Gastrocnemius medialis (tissue), 4 donors: ENCODE measurements at regions not wholly inside any gene's neighbourhood (a gene's known extent, or its start where the extent isn't known, plus 50 kb on each side); places are given as distances from the start of the nearest gene placed in this dataset.

Experiments
- CTCF ChIP-seq, 5 experiments: fragments of 450-650 bp in 3 of 5; fragments of 200-600 bp in 2 of 5; sonication (generic) in 2 of 5; IDR thresholded peaks in 4 of 5; conservative IDR thresholded peaks in 1 of 5; 1 replicate in 4 of 5; 2 replicates in 1 of 5; pipeline ENCODE4 v1.5.1; 2016 to 2019; ENCODE audit warnings: antibody characterized with exemption in 5 of 5, mild to moderate bottlenecking in 3 of 5, moderate library complexity in 3 of 5
- POLR2A ChIP-seq, 2 donors: fragments of 450-650 bp; IDR thresholded peaks; one replicate each; pipeline ENCODE4 v1.6.1; 2017; ENCODE audit warnings: antibody characterized with exemption in 2 of 2, mild to moderate bottlenecking in 2 of 2, moderate library complexity in 2 of 2

DNA sequence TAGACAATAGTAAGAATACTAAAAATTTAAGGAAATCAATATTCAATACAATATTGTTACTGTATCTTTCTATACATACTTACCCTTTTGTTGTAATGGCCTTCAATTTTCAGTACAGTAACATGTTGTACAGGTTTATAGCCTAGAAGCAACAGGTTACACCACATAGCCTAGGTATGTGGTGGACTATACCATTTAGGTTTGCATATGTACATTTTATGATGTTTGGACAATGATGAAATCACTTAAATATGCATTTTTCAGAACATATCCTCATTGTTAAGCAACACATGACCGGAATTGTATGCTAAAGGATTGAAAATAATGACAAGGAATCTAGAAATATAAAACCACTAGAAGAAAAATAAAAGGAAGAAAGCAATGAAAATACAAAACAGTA, 611.4 kb downstream of the DACH1 start:
- TF ChIP-seq POLR2A (IDR thresholded peaks at IDR 0.05) (no peak), CTCF (IDR thresholded peaks at IDR 0.05 in 4 of 5, conservative IDR thresholded peaks at IDR 0.05 in 1 of 5) (no peak)
